PC-9 (cell line): ENCODE measurements at regions not wholly inside any gene's neighbourhood (a gene's known extent, or its start where the extent isn't known, plus 50 kb on each side); places are given as distances from the start of the nearest gene placed in this dataset.

Experiments used
- BruUV-seq: library from RNA; stranded (reverse); fragments of 400-500 nt; replicated peaks from 2 replicates; lab custom pipeline; 2021; lab: Mats Ljungman, UMichigan
- CTCF ChIA-PET: fragments of 300-600 bp; sonication (Branson Sonifier 250); formaldehyde crosslinking; loops from one replicate; lab custom pipeline; 2022; ENCODE audit warnings: antibody characterized with exemption; lab: Charles Lee
- POLR2A ChIA-PET: fragments of 300-600 bp; sonication (Branson Sonifier 250); formaldehyde crosslinking; loops from one replicate; lab custom pipeline; 2022; ENCODE audit warnings: antibody characterized with exemption; ENCODE audit not compliant: unreplicated experiment; lab: Charles Lee
- DNase-seq, 2 experiments: peaks; one replicate each; pipeline versions ENCODE4 v3.0.0 to v3.0.0-alpha.2; 2015 to 2022; ENCODE audit warnings: mixed read lengths in 1 of 2
- H2AFZ ChIP-seq: fragments of 200-600 bp; sonication (generic); 2 replicates; pipeline ENCODE4 v1.8.1; 2017; ENCODE audit warnings: antibody characterized with exemption
- H3F3A ChIP-seq: fragments of 200-600 bp; sonication (generic); 2 replicates; pipeline ENCODE4 v1.8.1; 2017; ENCODE audit warnings: antibody characterized with exemption, mild to moderate bottlenecking, low read depth; ENCODE audit not compliant: insufficient read depth
- H3K27ac ChIP-seq: fragments of 200-600 bp; sonication (generic); 2 replicates; pipeline ENCODE4 v1.6.1; 2016; ENCODE audit warnings: mixed run types
- H3K27me3 ChIP-seq: fragments of 200-600 bp; sonication (generic); 2 replicates; pipeline ENCODE4 v1.6.1; 2016; ENCODE audit warnings: low read depth, mixed run types; ENCODE audit not compliant: insufficient read depth
- H3K36me3 ChIP-seq: fragments of 200-600 bp; sonication (generic); 2 replicates; pipeline ENCODE4 v1.6.1; 2016; ENCODE audit warnings: low read depth, mixed run types
- H3K4me1 ChIP-seq: fragments of 200-600 bp; sonication (generic); replicated peaks from 2 replicates; pipeline ENCODE4 v1.6.1; 2016; ENCODE audit warnings: mixed run types; ENCODE audit not compliant: insufficient read depth
- H3K4me2 ChIP-seq: fragments of 200-600 bp; sonication (generic); 2 replicates; pipeline ENCODE4 v1.6.1; 2017; ENCODE audit warnings: mixed run types
- H3K4me3 ChIP-seq: fragments of 200-600 bp; sonication (generic); 2 replicates; pipeline ENCODE4 v1.6.1; 2016; ENCODE audit warnings: mixed run types
- H3K79me2 ChIP-seq: fragments of 200-600 bp; sonication (generic); 2 replicates; pipeline ENCODE4 v1.6.1; 2017; ENCODE audit warnings: low read depth, mixed run types
- H3K9me2 ChIP-seq: fragments of 200-600 bp; sonication (generic); 2 replicates; pipeline ENCODE4 v1.8.1; 2017; ENCODE audit warnings: mild to moderate bottlenecking; ENCODE audit not compliant: insufficient read depth
- H3K9me3 ChIP-seq: fragments of 200-600 bp; sonication (generic); 2 replicates; pipeline ENCODE4 v1.8.1; 2016; ENCODE audit warnings: low read depth; ENCODE audit not compliant: insufficient read depth
- H4K20me1 ChIP-seq: fragments of 200-600 bp; sonication (generic); 2 replicates; pipeline ENCODE4 v1.8.1; 2017; ENCODE audit not compliant: insufficient read depth
- CTCF ChIP-seq: fragments of 200-600 bp; sonication (generic); conservative IDR thresholded peaks from 2 replicates; pipeline ENCODE4 v1.6.1; 2017; ENCODE audit warnings: mixed run types, antibody characterized with exemption, mild to moderate bottlenecking, moderate library complexity
- EZH2 ChIP-seq: fragments of 200-600 bp; sonication (generic); IDR thresholded peaks from 2 replicates; pipeline ENCODE4 v1.8.0; 2017; ENCODE audit warnings: antibody characterized with exemption, low read depth
- intact Hi-C: fragments of 100-400 bp; cut with micrococcal nuclease; formaldehyde crosslinking; loops from one replicate; pipeline ENCODE4 v1.10.0; 2022; ENCODE audit not compliant: unreplicated experiment

- H3K27me3 ChIP-seq, result no peaks in the 10 kb centered on the region
- H3K4me1 ChIP-seq, result no peaks in the 10 kb centered on the region
- DNase-seq, result no peak
- no peak overlapping the region for H3K27ac ChIP-seq
- BruUV-seq, result no TSS peak
- H3K4me2 ChIP-seq, result no peak overlapping the region
- 0 out of 2 replicates have a peak, but pooled peaks cover 8% of the 10 kb centered on the region for H3F3A ChIP-seq
- ChIA-PET CTCF (interaction anchor here (0.7 to 3.1 kb wide), 3 partner anchors 50 to 143 kb away, joined by 4 to 27 read pairs (median 4); no protein-coding TSS in a partner anchor), POLR2A (no interaction called here)
- no peaks in the 10 kb centered on the region for H3K79me2 ChIP-seq
- TF ChIP-seq CTCF, result no peak
- TF ChIP-seq EZH2, result no peak
- H2AFZ ChIP-seq, result no peak overlapping the region
- no peaks in the 10 kb centered on the region for H4K20me1 ChIP-seq
- H3K9me2 ChIP-seq, result no peaks in the 10 kb centered on the region
- H3K9me3 ChIP-seq, result no peaks in the 10 kb centered on the region
- no peaks in the 10 kb centered on the region for H3K36me3 ChIP-seq
- intact Hi-C loops, result loop anchor here (5.0 kb wide), 1 partner anchor 52 kb away; no protein-coding TSS in a partner anchor
- no peak overlapping the region for H3K4me3 ChIP-seq
Measured at GRCh38 chr9:69970001-69970533, 73.6 kb upstream of the MAMDC2 start.

GRCh38 chr9:69971643-69972449 is 71.8 kb upstream of the MAMDC2 start:
- no peak for TF ChIP-seq EZH2
- TF ChIP-seq CTCF, result peak; percentile 91
- Histone ChIP-seq H3K27me3 (no peaks in the 10 kb centered on the region), H3K4me1 (no peaks in the 10 kb centered on the region), H3K4me3 (no peak overlapping the region), H3K4me2 (no peak overlapping the region), H3K79me2 (no peaks in the 10 kb centered on the region), H3K27ac (no peak overlapping the region), H4K20me1 (no peaks in the 10 kb centered on the region), H3K36me3 (no peaks in the 10 kb centered on the region), H3K9me2 (no peaks in the 10 kb centered on the region), H3F3A (0 out of 2 replicates have a peak, but pooled peaks cover 8% of the 10 kb centered on the region), H2AFZ (no peak overlapping the region), H3K9me3 (no peaks in the 10 kb centered on the region)
- POLR2A ChIA-PET, result interaction anchor here (0.6 kb wide), 1 partner anchor 324 kb away, joined by 4 read pairs; no protein-coding TSS in a partner anchor
- no TSS peak for BruUV-seq
- CTCF ChIA-PET, result interaction anchor here (0.9 to 3.1 kb wide), 3 partner anchors 139 to 284 kb away, joined by 4 to 27 read pairs (median 19); no protein-coding TSS in a partner anchor
- DNase-seq, result peak in 1 of 2 experiments; percentile 73
- intact Hi-C loops, result loop anchor here (1.0 to 5.0 kb wide), 5 partner anchors 50 to 630 kb away; partner anchors contain the start of gene SMC5

- no peak overlapping the region for H3K4me2 ChIP-seq
- POLR2A ChIA-PET, result interaction anchor here (0.7 to 0.9 kb wide), 2 partner anchors 55 to 79 kb away, joined by 4 to 10 read pairs; no protein-coding TSS in a partner anchor
- no TSS peak for BruUV-seq
- no peaks in the 10 kb centered on the region for H3K9me3 ChIP-seq
- no peaks in the 10 kb centered on the region for H3K79me2 ChIP-seq
- DNase-seq, result no peak
- no peak overlapping the region for H2AFZ ChIP-seq
- no peaks in the 10 kb centered on the region for H3K4me1 ChIP-seq
- intact Hi-C loops, result no loop called here
- H4K20me1 ChIP-seq, result no peaks in the 10 kb centered on the region
- no peaks in the 10 kb centered on the region for H3K9me2 ChIP-seq
- no peaks in the 10 kb centered on the region for H3K36me3 ChIP-seq
- CTCF ChIA-PET, result interaction anchor here (0.6 to 1.9 kb wide), 4 partner anchors 135 to 318 kb away, joined by 3 to 13 read pairs (median 5); no protein-coding TSS in a partner anchor
- H3K4me3 ChIP-seq, result no peak overlapping the region
- H3K27me3 ChIP-seq, result no peaks in the 10 kb centered on the region
- H3K27ac ChIP-seq, result no peak overlapping the region
- TF ChIP-seq CTCF (no peak), EZH2 (no peak)
- 0 out of 2 replicates have a peak, but pooled peaks cover 8% of the 10 kb centered on the region for H3F3A ChIP-seq
Measured at GRCh38 chr9:69975681-69976080, 68.0 kb upstream of the MAMDC2 start.
